Stimulated activated CD8-positive, alpha-beta memory T cell treated with anti-CD3 and anti-CD28 coated beads, Interleukin-15, amount 100 ng/mL, for 4 hours (primary cell): ENCODE measurements at regions not wholly inside any gene's neighbourhood (a gene's known extent, or its start where the extent isn't known, plus 50 kb on each side); places are given as distances from the start of the nearest gene placed in this dataset.

Experiments
- DNase-seq, 2 donors: peaks; one replicate each; pipeline ENCODE4 v3.0.0-alpha.2; 2020; ENCODE audit warnings: low read depth in 2 of 2

GRCh38 chr16:80489173-80489572 is 51.6 kb upstream of the DYNLRB2 start:
- no peak for DNase-seq

- no peak for DNase-seq
Measured at GRCh38 chr16:80488167-80488566, 52.6 kb upstream of the DYNLRB2 start.

GRCh38 chr16:80480664-80481063 is 60.1 kb upstream of the DYNLRB2 start:
- DNase-seq, result no peak

GRCh38 chr16:80477838-80478237 is 63.0 kb upstream of the DYNLRB2 start:
- DNase-seq, result no peak

- DNase-seq, result no peak
Measured at GRCh38 chr16:80468029-80468428, 72.8 kb upstream of the DYNLRB2 start.

- peak in 1 of 2 donors; percentile 3 for DNase-seq
Measured at GRCh38 chr16:80466024-80466987, 74.5 kb upstream of the DYNLRB2 start.

GRCh38 chr16:80463751-80464495 is 76.9 kb upstream of the DYNLRB2 start:
- DNase-seq, result no peak

GRCh38 chr16:80463326-80463725 is 77.5 kb upstream of the DYNLRB2 start:
- no peak for DNase-seq

GRCh38 chr16:80462917-80463316 is 77.9 kb upstream of the DYNLRB2 start:
- DNase-seq, result no peak

- no peak for DNase-seq
Measured at GRCh38 chr16:80460988-80461387, 79.8 kb upstream of the DYNLRB2 start.

- no peak for DNase-seq
Measured at GRCh38 chr16:80459966-80460365, 80.8 kb upstream of the DYNLRB2 start.

- no peak for DNase-seq
Measured at GRCh38 chr16:80459331-80459777, 81.4 kb upstream of the DYNLRB2 start.

- no peak for DNase-seq
Measured at GRCh38 chr16:80457871-80458270, 82.9 kb upstream of the DYNLRB2 start.

- DNase-seq, result no peak
Measured at GRCh38 chr16:80454802-80455201, 86.0 kb upstream of the DYNLRB2 start.

GRCh38 chr16:80449392-80449791 is 91.4 kb upstream of the DYNLRB2 start:
- DNase-seq, result no peak

GRCh38 chr16:80447241-80447640 is 93.6 kb upstream of the DYNLRB2 start:
- no peak for DNase-seq

- DNase-seq, result no peak
Measured at GRCh38 chr16:80442779-80443178, 98.0 kb upstream of the DYNLRB2 start.

- DNase-seq, result no peak
Measured at GRCh38 chr16:80441935-80442334, 98.9 kb upstream of the DYNLRB2 start.

GRCh38 chr16:80440667-80441066 is 100.1 kb upstream of the DYNLRB2 start:
- DNase-seq, result no peak

GRCh38 chr16:80437707-80438106 is 103.1 kb upstream of the DYNLRB2 start:
- DNase-seq, result no peak

- no peak for DNase-seq
Measured at GRCh38 chr16:80436510-80436909, 104.3 kb upstream of the DYNLRB2 start.

- no peak for DNase-seq
Measured at GRCh38 chr16:80433623-80434022, 107.2 kb upstream of the DYNLRB2 start.

GRCh38 chr16:80427795-80428194 is 113.0 kb upstream of the DYNLRB2 start:
- DNase-seq, result no peak
